Erythroblast (primary cell): ENCODE measurements at regions not wholly inside any gene's neighbourhood (a gene's known extent, or its start where the extent isn't known, plus 50 kb on each side); places are given as distances from the start of the nearest gene placed in this dataset.

Experiments used
- GATA1 ChIP-seq: IDR thresholded peaks from 2 replicates; pipeline ENCODE4 v1.6.1; 2011; ENCODE audit warnings: low read depth, mild to moderate bottlenecking, control low read depth, low read length, moderate library complexity
- POLR2A ChIP-seq: IDR thresholded peaks from 2 replicates; pipeline ENCODE4 v1.6.1; 2011; ENCODE audit warnings: mild to moderate bottlenecking, low read length

GRCh38 chr6:170146640-170147039 is 144.2 kb downstream of the DLL1 start:
- TF ChIP-seq POLR2A (no peak), GATA1 (no peak)
